ENCODE measurements at regions not wholly inside any gene's neighbourhood (a gene's known extent, or its start where the extent isn't known, plus 50 kb on each side); places are given as distances from the start of the nearest gene placed in this dataset.
"Not testable (repeated sequence)": the region's sequence is repeated elsewhere in the genome, so short reads cannot be mapped to it uniquely, and the experiment has no call there.

GRCh38 chr4:137979938-137980337 lies 262.2 kb downstream of the SLC7A11 start:
- H3K27ac Mint-ChIP-seq = no peak overlapping the region
- H3K36me3 Mint-ChIP-seq = peaks cover 6% of the 10 kb centered on the region
- DNase-seq (ENCODE audit: low spot score) = no peak
- H3K4me1 Mint-ChIP-seq (ENCODE audit: low read depth in 2 of 2) = no peaks in the 10 kb centered on the region
- ATAC-seq = no peak
- H3K9me3 Mint-ChIP-seq = peaks cover 14% of the 10 kb centered on the region
- no peaks in the 10 kb centered on the region for H3K27me3 Mint-ChIP-seq
- H3K4me3 Mint-ChIP-seq = no peak overlapping the region

GRCh38 chr4:137968956-137969678 lies 273.0 kb downstream of the SLC7A11 start:
- Mint-ChIP-seq H3K4me1 (ENCODE audit: low read depth in 2 of 2) (no peaks in the 10 kb centered on the region), H3K36me3 (peaks cover 5% of the 10 kb centered on the region), H3K27me3 (no peaks in the 10 kb centered on the region), H3K27ac (no peak overlapping the region), H3K4me3 (no peak overlapping the region), H3K9me3 (peaks cover 22% of the 10 kb centered on the region)
- ATAC-seq (no peak), DNase-seq (ENCODE audit: low spot score) (no peak)

GRCh38 chr4:137967480-137968190 lies 274.5 kb downstream of the SLC7A11 start:
- Mint-ChIP-seq H3K36me3 (peaks cover 5% of the 10 kb centered on the region), H3K27ac (no peak overlapping the region), H3K4me3 (no peak overlapping the region), H3K27me3 (no peaks in the 10 kb centered on the region), H3K4me1 (ENCODE audit: low read depth in 2 of 2) (no peaks in the 10 kb centered on the region), H3K9me3 (peaks cover 22% of the 10 kb centered on the region)
- no peak for DNase-seq (ENCODE audit: low spot score)
- ATAC-seq = no peak

GRCh38 chr4:137966504-137966903 lies 275.6 kb downstream of the SLC7A11 start:
- H3K36me3 Mint-ChIP-seq = peaks cover 5% of the 10 kb centered on the region
- no peak overlapping the region for H3K27ac Mint-ChIP-seq
- peaks cover 16% of the 10 kb centered on the region for H3K9me3 Mint-ChIP-seq
- ATAC-seq (no peak), DNase-seq (ENCODE audit: low spot score) (no peak)
- H3K4me3 Mint-ChIP-seq = no peak overlapping the region
- no peaks in the 10 kb centered on the region for H3K27me3 Mint-ChIP-seq
- no peaks in the 10 kb centered on the region for H3K4me1 Mint-ChIP-seq (ENCODE audit: low read depth in 2 of 2)

GRCh38 chr4:137961051-137961438 lies 281.1 kb downstream of the SLC7A11 start:
- Mint-ChIP-seq H3K27ac (no peak overlapping the region), H3K4me1 (ENCODE audit: low read depth in 2 of 2) (no peaks in the 10 kb centered on the region), H3K9me3 (peaks cover 10% of the 10 kb centered on the region), H3K4me3 (no peak overlapping the region), H3K36me3 (peaks cover 2% of the 10 kb centered on the region), H3K27me3 (no peaks in the 10 kb centered on the region)
- DNase-seq (ENCODE audit: low spot score) (no peak), ATAC-seq (no peak)

- peaks cover 8% of the 10 kb centered on the region for H3K9me3 Mint-ChIP-seq
- no peaks in the 10 kb centered on the region for H3K4me1 Mint-ChIP-seq (ENCODE audit: low read depth in 2 of 2)
- ATAC-seq = no peak
- no peaks in the 10 kb centered on the region for H3K27me3 Mint-ChIP-seq
- H3K27ac Mint-ChIP-seq = no peak overlapping the region
- DNase-seq (ENCODE audit: low spot score) = no peak
- no peak overlapping the region for H3K4me3 Mint-ChIP-seq
- no peaks in the 10 kb centered on the region for H3K36me3 Mint-ChIP-seq
Observed at GRCh38 chr4:137960371-137961050, 281.6 kb downstream of the SLC7A11 start.

GRCh38 chr4:137957806-137958205 lies 284.3 kb downstream of the SLC7A11 start:
- no peak for DNase-seq (ENCODE audit: low spot score)
- no peaks in the 10 kb centered on the region for H3K4me1 Mint-ChIP-seq (ENCODE audit: low read depth in 2 of 2)
- peaks cover 12% of the 10 kb centered on the region for H3K9me3 Mint-ChIP-seq
- H3K27ac Mint-ChIP-seq = no peak overlapping the region
- no peaks in the 10 kb centered on the region for H3K27me3 Mint-ChIP-seq
- H3K4me3 Mint-ChIP-seq = no peak overlapping the region
- H3K36me3 Mint-ChIP-seq = no peaks in the 10 kb centered on the region
- no peak for ATAC-seq

- H3K36me3 Mint-ChIP-seq = no peaks in the 10 kb centered on the region
- no peak overlapping the region for H3K4me3 Mint-ChIP-seq
- no peaks in the 10 kb centered on the region for H3K27me3 Mint-ChIP-seq
- H3K27ac Mint-ChIP-seq = no peak overlapping the region
- ATAC-seq = no peak
- no peak for DNase-seq (ENCODE audit: low spot score)
- H3K4me1 Mint-ChIP-seq (ENCODE audit: low read depth in 2 of 2) = no peaks in the 10 kb centered on the region
- peaks cover 12% of the 10 kb centered on the region for H3K9me3 Mint-ChIP-seq
Observed at GRCh38 chr4:137956256-137956655, 285.9 kb downstream of the SLC7A11 start.

GRCh38 chr4:137955595-137955994 lies 286.6 kb downstream of the SLC7A11 start:
- H3K36me3 Mint-ChIP-seq = no peaks in the 10 kb centered on the region

GRCh38 chr4:137952116-137952515 lies 290.0 kb downstream of the SLC7A11 start:
- DNase-seq (ENCODE audit: low spot score) (no peak), ATAC-seq (no peak)
- H3K27ac Mint-ChIP-seq = no peak overlapping the region
- H3K4me1 Mint-ChIP-seq (ENCODE audit: low read depth in 2 of 2) = no peaks in the 10 kb centered on the region
- no peak overlapping the region for H3K4me3 Mint-ChIP-seq
- no peaks in the 10 kb centered on the region for H3K27me3 Mint-ChIP-seq
- H3K9me3 Mint-ChIP-seq = peaks cover 19% of the 10 kb centered on the region
- no peaks in the 10 kb centered on the region for H3K36me3 Mint-ChIP-seq

More at GRCh38 chr4:137955595-137955994, 286.6 kb downstream of the SLC7A11 start:
- Mint-ChIP-seq H3K27ac (no peak overlapping the region), H3K4me3 (no peak overlapping the region), H3K27me3 (no peaks in the 10 kb centered on the region), H3K9me3 (peaks cover 12% of the 10 kb centered on the region), H3K4me1 (ENCODE audit: low read depth in 2 of 2) (no peaks in the 10 kb centered on the region)
- DNase-seq (ENCODE audit: low spot score) = no peak
- no peak for ATAC-seq

- ATAC-seq = no peak
- H3K4me1 Mint-ChIP-seq (ENCODE audit: low read depth in 2 of 2) = no peaks in the 10 kb centered on the region
- H3K27me3 Mint-ChIP-seq = no peaks in the 10 kb centered on the region
- no peak overlapping the region for H3K4me3 Mint-ChIP-seq
- no peak overlapping the region for H3K27ac Mint-ChIP-seq
- peaks cover 19% of the 10 kb centered on the region for H3K9me3 Mint-ChIP-seq
- H3K36me3 Mint-ChIP-seq = no peaks in the 10 kb centered on the region
- DNase-seq (ENCODE audit: low spot score) = no peak
Observed at GRCh38 chr4:137950286-137950685, 291.9 kb downstream of the SLC7A11 start.

- H3K27me3 Mint-ChIP-seq = no peaks in the 10 kb centered on the region
- H3K36me3 Mint-ChIP-seq = no peaks in the 10 kb centered on the region
- H3K27ac Mint-ChIP-seq = no peak overlapping the region
- ATAC-seq (no peak), DNase-seq (ENCODE audit: low spot score) (no peak)
- no peaks in the 10 kb centered on the region for H3K4me1 Mint-ChIP-seq (ENCODE audit: low read depth in 2 of 2)
- H3K4me3 Mint-ChIP-seq = no peak overlapping the region
- H3K9me3 Mint-ChIP-seq = peaks cover 19% of the 10 kb centered on the region
Observed at GRCh38 chr4:137949746-137950145, 292.4 kb downstream of the SLC7A11 start.

GRCh38 chr4:137946453-137947174 lies 295.5 kb downstream of the SLC7A11 start:
- no peaks in the 10 kb centered on the region for H3K36me3 Mint-ChIP-seq
- peaks cover 14% of the 10 kb centered on the region for H3K9me3 Mint-ChIP-seq
- no peak for ATAC-seq

GRCh38 chr4:137942815-137943214 lies 299.3 kb downstream of the SLC7A11 start:
- not testable (repeated sequence) for H3K36me3 Mint-ChIP-seq, H3K4me3 Mint-ChIP-seq, H3K27ac Mint-ChIP-seq

More at GRCh38 chr4:137946453-137947174, 295.5 kb downstream of the SLC7A11 start:
- Mint-ChIP-seq H3K4me3 (no peak overlapping the region), H3K27ac (no peak overlapping the region), H3K4me1 (ENCODE audit: low read depth in 2 of 2) (no peaks in the 10 kb centered on the region), H3K27me3 (no peaks in the 10 kb centered on the region)
- DNase-seq (ENCODE audit: low spot score) = no peak

More at GRCh38 chr4:137942815-137943214, 299.3 kb downstream of the SLC7A11 start:
- H3K27me3 Mint-ChIP-seq; H3K4me1 Mint-ChIP-seq (ENCODE audit: low read depth in 2 of 2); DNase-seq (ENCODE audit: low spot score); H3K9me3 Mint-ChIP-seq; ATAC-seq: not testable (repeated sequence)
